ENCODE measurements at regions not wholly inside any gene's neighbourhood (a gene's known extent, or its start where the extent isn't known, plus 50 kb on each side); places are given as distances from the start of the nearest gene placed in this dataset.

- TF ChIP-seq CTCF (IDR thresholded peaks at IDR 0.05) = no peak
- DNase-seq (ENCODE audit: low spot score) (no peak), ATAC-seq (ENCODE audit: low FRiP score) (no peak)
Measured at GRCh38 chr14:97057238-97058073, 260.3 kb downstream of the VRK1 start.

GRCh38 chr14:97058074-97058467 is 260.9 kb downstream of the VRK1 start:
- DNase-seq (ENCODE audit: low spot score) (no peak), ATAC-seq (ENCODE audit: low FRiP score) (no peak)
- TF ChIP-seq CTCF (IDR thresholded peaks at IDR 0.05) = no peak

- no peak for TF ChIP-seq CTCF (IDR thresholded peaks at IDR 0.05)
- DNase-seq (ENCODE audit: low spot score) (no peak), ATAC-seq (ENCODE audit: low FRiP score) (no peak)
Measured at GRCh38 chr14:97058589-97058988, 261.4 kb downstream of the VRK1 start.

GRCh38 chr14:97061198-97061597 is 264.0 kb downstream of the VRK1 start:
- ATAC-seq (ENCODE audit: low FRiP score) (no peak), DNase-seq (ENCODE audit: low spot score) (no peak)
- no peak for TF ChIP-seq CTCF (IDR thresholded peaks at IDR 0.05)

- no peak for ATAC-seq (ENCODE audit: low FRiP score)
- no peak for DNase-seq (ENCODE audit: low spot score)
- TF ChIP-seq CTCF (IDR thresholded peaks at IDR 0.05) = no peak
Measured at GRCh38 chr14:97061714-97062113, 264.5 kb downstream of the VRK1 start.

- DNase-seq (ENCODE audit: low spot score) = no peak
- no peak for TF ChIP-seq CTCF (IDR thresholded peaks at IDR 0.05)
- no peak for ATAC-seq (ENCODE audit: low FRiP score)
Measured at GRCh38 chr14:97065305-97066067, 268.3 kb downstream of the VRK1 start.

All from omental fat pad (tissue), 3 donors.